Right ventricle myocardium superior (tissue), 1 donor: ENCODE measurements at regions not wholly inside any gene's neighbourhood (a gene's known extent, or its start where the extent isn't known, plus 50 kb on each side); places are given as distances from the start of the nearest gene placed in this dataset.
A peak's percentile ranks its signal among the peaks of the same experiment; 100 is the strongest.
"Not testable (repeated sequence)": the region's sequence is repeated elsewhere in the genome, so short reads cannot be mapped to it uniquely, and the experiment has no call there.

Source experiments
- ATAC-seq: fragments of 200-7000 bp; cut with Tn5 transposase; one replicate; pipeline ENCODE4 v1.9.1; 2020; ENCODE audit warnings: mild to moderate bottlenecking; ENCODE audit not compliant: poor library complexity
- DNase-seq: peaks from one replicate; pipeline ENCODE4 v3.0.0-alpha.2; 2020
- intact Hi-C: fragments of 100-400 bp; cut with DNase I; formaldehyde crosslinking; loops from one replicate; pipeline ENCODE4 v1.11.2; 2022
- donor health status: DM: no; HTN: yes; CAD: no; lungs with severe emphysema.

- ATAC-seq (no peak), DNase-seq (no peak)
- intact Hi-C loops: no loop called here
Observed at GRCh38 chr7:27438881-27439589, 196.4 kb downstream of the EVX1 start.

DNA sequence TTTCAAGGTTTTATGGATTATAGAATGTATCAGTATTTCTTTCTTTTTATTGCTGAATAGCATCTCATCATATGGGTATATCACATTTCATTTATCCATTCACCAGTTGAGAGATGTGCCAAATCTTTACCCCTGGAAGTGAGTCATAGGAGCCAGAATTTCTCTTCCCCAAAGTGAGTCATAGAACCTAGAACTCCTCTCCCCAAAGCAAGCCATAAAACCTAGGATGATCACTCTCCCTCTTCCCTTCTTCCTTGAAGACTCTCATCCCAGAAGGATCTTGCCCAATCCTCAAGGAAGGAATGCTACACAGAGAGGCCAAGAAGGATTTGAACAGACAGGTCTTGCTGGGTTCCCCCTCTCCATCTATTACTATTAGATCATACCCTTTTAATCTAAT, 199.9 kb downstream of the EVX1 start:
- intact Hi-C loops: no loop called here
- no peak for DNase-seq
- ATAC-seq: no peak

DNA sequence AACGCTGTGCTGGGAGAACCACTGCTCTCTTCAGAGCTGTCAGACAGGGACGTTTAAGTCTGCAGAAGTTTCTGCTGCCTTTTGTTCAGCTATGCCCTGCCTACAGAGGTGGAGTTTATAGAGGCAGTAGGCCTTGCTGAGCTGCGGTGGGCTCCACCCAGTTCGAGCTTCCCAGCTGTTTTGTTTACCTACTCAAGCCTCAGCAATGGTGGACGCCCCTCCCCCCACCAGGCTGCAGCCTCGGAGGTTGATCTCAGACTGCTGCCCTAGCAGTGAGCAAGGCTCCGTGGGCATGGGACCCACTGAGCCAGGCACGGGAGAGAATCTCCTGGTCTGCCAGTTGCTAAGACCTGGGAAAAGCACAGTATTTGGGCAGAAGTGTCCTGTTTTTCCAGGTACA, 206.4 kb downstream of the EVX1 start:
- ATAC-seq, intact Hi-C loops, DNase-seq: not testable (repeated sequence)

GRCh38 chr7:27453702-27454405, 208.8 kb downstream of the HIBADH start:
- DNase-seq (no peak), ATAC-seq (no peak)
- intact Hi-C loops: no loop called here

- DNase-seq, intact Hi-C loops: not testable (repeated sequence)
- ATAC-seq: peak; percentile 56
Observed at GRCh38 chr7:27457120-27457519, 205.6 kb downstream of the HIBADH start.

- peak; percentile 51 for ATAC-seq
- DNase-seq, intact Hi-C loops: not testable (repeated sequence)
Observed at GRCh38 chr7:27457603-27458565, 204.8 kb downstream of the HIBADH start.

- DNase-seq (no peak), ATAC-seq (peak; percentile 34)
- intact Hi-C loops: no loop called here
Observed at GRCh38 chr7:27459021-27459730, 203.5 kb downstream of the HIBADH start.

DNA sequence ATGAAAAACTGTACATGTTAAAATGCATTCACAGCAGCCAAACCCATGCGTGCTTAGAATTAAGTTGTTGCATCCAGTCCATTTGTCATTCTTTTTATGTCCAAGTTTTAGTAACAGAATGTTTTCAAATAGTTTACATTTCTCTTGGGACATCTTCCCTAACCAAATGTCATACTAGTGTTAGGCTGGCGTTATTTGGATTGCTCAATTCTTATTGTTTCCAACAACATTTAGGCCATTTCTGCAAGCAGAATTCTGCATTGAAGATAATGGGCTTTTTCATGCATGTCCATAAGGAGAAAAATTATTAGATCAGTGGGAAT, 203.0 kb downstream of the HIBADH start:
- DNase-seq (no peak), ATAC-seq (peak; percentile 57)

GRCh38 chr7:27462575-27463270, 200.0 kb downstream of the HIBADH start:
- peak; percentile 50 for ATAC-seq
- no peak for DNase-seq
- intact Hi-C loops: no loop called here

More for the DNA sequence above, 203.0 kb downstream of the HIBADH start:
- intact Hi-C loops: no loop called here

- ATAC-seq (no peak), DNase-seq (no peak)
- intact Hi-C loops: no loop called here
Observed at GRCh38 chr7:27464970-27465369, 197.7 kb downstream of the HIBADH start.

- intact Hi-C loops: no loop called here
- DNase-seq (no peak), ATAC-seq (no peak)
Observed at GRCh38 chr7:27466703-27467102, 196.0 kb downstream of the HIBADH start.

- intact Hi-C loops: no loop called here
- DNase-seq (no peak), ATAC-seq (no peak)
Observed at GRCh38 chr7:27472043-27472442, 190.6 kb downstream of the HIBADH start.
